IPS-20b (cell line): ENCODE measurements at regions not wholly inside any gene's neighbourhood (a gene's known extent, or its start where the extent isn't known, plus 50 kb on each side); places are given as distances from the start of the nearest gene placed in this dataset.

Experiments used
- H3K27ac ChIP-seq: one replicate; pipeline ENCODE4 v1.5.1; 2013; ENCODE audit warnings: low read length
- H3K27me3 ChIP-seq: 2 replicates; pipeline ENCODE4 v1.6.1; 2013; ENCODE audit warnings: mild to moderate bottlenecking, low read length, inconsistent platforms; ENCODE audit not compliant: insufficient read depth
- H3K36me3 ChIP-seq: 2 replicates; pipeline ENCODE4 v1.6.1; 2013; ENCODE audit warnings: low read depth, mild to moderate bottlenecking, inconsistent platforms, low read length, moderate library complexity; ENCODE audit not compliant: insufficient read depth
- H3K4me1 ChIP-seq: 2 replicates; pipeline ENCODE4 v1.6.1; 2013; ENCODE audit warnings: mild to moderate bottlenecking, control low read depth, inconsistent platforms, low read length, moderate library complexity; ENCODE audit not compliant: insufficient read depth
- H3K4me3 ChIP-seq: 2 replicates; pipeline ENCODE4 v1.5.1; 2013; ENCODE audit warnings: mild to moderate bottlenecking, low read length, inconsistent platforms
- H3K9ac ChIP-seq: 2 replicates; pipeline ENCODE4 v1.6.1; 2013; ENCODE audit warnings: low read depth, mild to moderate bottlenecking, inconsistent platforms, low read length, moderate library complexity
- H3K9me3 ChIP-seq: 2 replicates; pipeline ENCODE4 v1.6.1; 2013; ENCODE audit warnings: mild to moderate bottlenecking, low read depth, low read length, inconsistent platforms; ENCODE audit not compliant: insufficient read depth

DNA sequence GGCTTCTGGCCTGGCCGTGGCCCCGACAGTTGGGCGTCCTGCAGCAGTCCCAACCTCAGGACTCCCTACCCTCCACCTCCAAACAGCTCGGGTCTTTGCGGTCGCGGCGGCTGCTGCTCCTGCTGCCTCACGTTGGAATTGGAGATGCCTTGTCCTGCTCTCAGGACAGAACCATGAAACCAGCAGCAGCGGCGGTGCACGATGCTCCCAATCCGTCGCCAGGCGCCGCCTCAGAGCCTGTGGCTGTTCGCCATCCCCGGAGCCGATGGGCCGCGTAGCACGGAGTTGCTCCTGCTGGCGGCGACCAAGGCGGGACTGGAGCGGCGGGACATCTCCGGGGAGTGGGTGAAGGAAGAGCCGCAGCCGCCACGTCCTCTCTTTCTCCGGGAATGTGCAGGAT, 1965.9 kb downstream of the TP53TG3F start:
- Histone ChIP-seq H3K4me1 (no peaks in the 10 kb centered on the region), H3K4me3 (no peak overlapping the region), H3K36me3 (no peaks in the 10 kb centered on the region), H3K27me3 (no peaks in the 10 kb centered on the region), H3K27ac (no peak overlapping the region), H3K9ac (no peak overlapping the region), H3K9me3 (peaks cover 93% of the 10 kb centered on the region)

DNA sequence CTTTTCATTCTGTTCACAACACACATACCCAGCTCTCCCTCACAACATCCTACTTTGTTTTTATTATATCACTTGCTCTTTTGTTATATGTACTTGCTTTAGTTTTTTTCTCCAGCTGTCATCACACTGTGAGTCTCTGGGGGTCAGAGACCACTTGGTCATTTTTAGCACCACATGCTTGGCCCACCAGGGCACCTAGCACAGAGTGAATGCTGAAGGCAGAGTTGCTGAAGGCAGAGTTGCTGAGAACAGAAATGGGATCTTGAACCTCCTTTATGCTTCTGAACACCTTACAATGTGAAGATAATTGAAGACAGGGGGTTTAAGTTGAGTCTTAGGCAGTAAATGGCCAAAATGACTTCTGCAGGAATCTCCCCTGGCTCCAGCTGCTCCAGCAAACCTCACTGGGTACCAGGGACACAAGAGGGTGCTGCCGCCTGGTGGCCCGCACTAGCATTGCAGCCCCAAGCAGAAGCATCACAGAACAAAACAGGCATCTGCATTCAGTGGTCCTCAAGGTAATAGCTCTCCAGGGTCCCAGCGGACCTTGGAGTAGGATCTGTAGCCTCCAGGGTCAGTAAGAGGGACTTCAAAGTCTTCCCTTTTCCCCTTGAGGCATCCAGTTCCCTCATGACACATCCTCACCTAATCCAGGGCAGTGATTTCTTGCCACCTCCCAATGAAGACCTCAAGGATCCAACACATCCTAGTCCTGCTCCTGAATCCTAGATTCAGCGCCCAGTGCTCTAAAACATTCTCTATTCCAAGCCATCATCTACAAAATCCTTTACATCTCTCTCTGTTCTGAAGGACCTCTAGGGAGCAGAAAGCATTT, 1972.6 kb downstream of the TP53TG3F start:
- Histone ChIP-seq H3K9me3 (peaks cover 95% of the 10 kb centered on the region), H3K36me3 (no peaks in the 10 kb centered on the region), H3K4me1 (no peaks in the 10 kb centered on the region), H3K27ac (no peak overlapping the region), H3K9ac (no peak overlapping the region), H3K27me3 (no peaks in the 10 kb centered on the region), H3K4me3 (no peak overlapping the region)

DNA sequence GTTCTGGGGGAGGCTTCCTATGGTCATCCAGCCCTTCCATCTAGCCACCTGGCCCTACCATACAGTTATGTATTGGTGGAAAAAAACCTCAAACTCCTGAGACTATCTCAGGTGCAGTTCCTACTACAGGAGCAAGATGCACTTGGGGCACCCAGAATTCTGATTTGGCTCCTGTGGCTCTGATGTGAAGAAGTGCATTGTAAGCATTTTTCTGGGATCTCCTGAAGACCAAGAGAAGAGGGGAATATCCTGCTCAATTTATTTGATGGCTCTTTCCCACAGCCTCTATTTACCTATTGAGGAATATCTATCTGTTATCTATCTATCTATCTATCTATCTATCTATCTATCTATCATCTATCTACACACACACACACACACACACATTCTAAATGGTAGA, 1981.5 kb downstream of the TP53TG3F start:
- Histone ChIP-seq H3K4me1 (no peaks in the 10 kb centered on the region), H3K9me3 (peaks cover 98% of the 10 kb centered on the region), H3K4me3 (no peak overlapping the region), H3K36me3 (no peaks in the 10 kb centered on the region), H3K9ac (no peak overlapping the region), H3K27me3 (no peaks in the 10 kb centered on the region), H3K27ac (no peak overlapping the region)

DNA sequence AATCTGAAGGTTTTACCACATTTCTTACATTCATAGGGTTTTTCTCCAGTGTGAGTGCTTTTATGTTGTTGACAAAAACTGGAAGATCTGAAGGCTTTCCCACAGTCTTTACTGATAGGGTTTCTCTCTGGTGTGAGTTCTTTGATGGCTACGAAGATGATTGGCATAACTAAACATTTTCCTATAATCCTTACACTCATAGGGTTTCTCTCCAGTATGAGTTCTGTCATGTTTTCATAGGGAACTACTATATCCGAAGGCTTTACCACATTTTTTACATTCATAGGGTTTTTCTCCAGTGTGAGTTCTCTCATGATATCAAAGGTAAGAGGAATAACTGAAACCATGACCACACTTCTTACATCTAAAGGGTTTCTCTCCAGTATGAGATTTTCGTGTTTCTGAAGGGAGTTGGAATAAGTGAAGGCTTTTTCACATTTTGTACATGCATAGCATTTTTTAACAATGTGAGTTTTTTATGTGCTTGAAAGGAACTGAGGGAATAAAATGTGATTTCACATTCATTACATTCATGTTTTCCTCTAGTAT, 1987.7 kb downstream of the TP53TG3F start:
- Histone ChIP-seq H3K4me3 (peak overlapping the region; percentile 25; the same call in 1 of the 2 replicates), H3K9ac (no peak overlapping the region), H3K9me3 (peaks cover 99% of the 10 kb centered on the region), H3K4me1 (no peaks in the 10 kb centered on the region), H3K27ac (no peak overlapping the region), H3K27me3 (no peaks in the 10 kb centered on the region), H3K36me3 (no peaks in the 10 kb centered on the region)

DNA sequence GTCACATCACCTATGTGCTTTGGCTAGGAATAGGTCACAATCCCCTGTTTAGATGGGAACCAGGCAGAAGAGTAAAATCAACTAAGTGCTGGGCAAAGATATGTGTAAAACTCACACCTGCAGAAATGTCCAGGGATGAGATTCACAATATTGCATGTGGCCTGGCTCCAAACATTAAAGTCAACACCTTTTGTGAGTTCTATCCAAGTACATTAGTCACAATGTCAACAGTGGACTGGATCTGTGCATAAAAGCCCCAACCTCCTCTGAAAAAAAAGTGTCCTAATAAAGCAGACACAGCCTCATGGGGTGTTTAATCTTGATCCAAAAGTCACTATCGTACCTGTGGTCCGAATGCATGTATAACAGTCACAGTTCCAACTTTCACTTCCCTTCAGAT, 1990.3 kb downstream of the TP53TG3F start:
- Histone ChIP-seq H3K27ac (no peak overlapping the region), H3K9ac (no peak overlapping the region), H3K4me3 (0 out of 2 replicates have a peak overlapping the region, but pooled peaks have one; percentile 5), H3K27me3 (no peaks in the 10 kb centered on the region), H3K4me1 (no peaks in the 10 kb centered on the region), H3K36me3 (no peaks in the 10 kb centered on the region), H3K9me3 (peaks cover 99% of the 10 kb centered on the region)

DNA sequence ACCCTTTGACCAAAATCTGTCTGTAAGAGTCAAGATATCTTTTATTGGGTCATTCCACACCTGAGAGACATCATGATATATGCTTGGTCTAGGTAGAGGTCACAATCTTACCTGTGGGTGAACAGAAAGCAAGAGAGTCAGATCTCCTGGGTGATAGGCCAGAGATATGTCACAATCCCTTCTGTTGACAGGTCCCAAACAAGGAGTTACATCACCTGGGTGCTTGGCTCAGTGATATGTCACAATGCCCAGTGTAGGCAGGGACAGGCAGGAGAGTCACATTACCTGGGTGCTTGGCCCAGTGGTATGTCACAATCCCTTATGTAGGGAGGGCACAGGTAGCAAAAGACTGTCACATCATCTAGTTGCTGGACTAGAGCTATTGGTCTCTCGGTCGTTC, 1991.2 kb downstream of the TP53TG3F start:
- no peak overlapping the region for H3K9ac ChIP-seq
- H3K9me3 ChIP-seq, result peaks cover 99% of the 10 kb centered on the region
- no peaks in the 10 kb centered on the region for H3K36me3 ChIP-seq
- H3K4me3 ChIP-seq, result no peak overlapping the region
- no peaks in the 10 kb centered on the region for H3K4me1 ChIP-seq
- no peaks in the 10 kb centered on the region for H3K27me3 ChIP-seq
- H3K27ac ChIP-seq, result no peak overlapping the region

DNA sequence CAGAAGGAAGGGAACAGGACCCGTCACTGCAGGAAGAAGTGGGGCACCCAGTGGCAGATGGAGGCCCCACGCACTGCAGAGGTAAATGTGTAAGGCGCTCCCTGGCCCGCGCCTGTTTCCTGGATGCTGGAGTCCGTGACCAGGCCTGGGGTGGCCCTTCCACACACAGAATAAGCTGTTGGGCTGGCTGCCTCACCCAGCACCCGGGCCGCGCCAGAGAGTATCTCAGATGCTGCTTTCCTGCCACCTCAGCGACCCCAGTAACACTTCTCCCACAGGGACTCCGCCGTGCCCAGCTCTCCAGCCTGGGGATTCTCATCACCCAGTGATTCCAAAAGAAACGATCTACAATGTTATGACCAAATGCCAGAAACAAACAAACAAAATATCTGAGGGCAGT, 1993.1 kb downstream of the TP53TG3F start:
- Histone ChIP-seq H3K4me1 (no peaks in the 10 kb centered on the region), H3K36me3 (no peaks in the 10 kb centered on the region), H3K9ac (no peak overlapping the region), H3K27ac (no peak overlapping the region), H3K9me3 (peaks cover 99% of the 10 kb centered on the region), H3K4me3 (no peak overlapping the region), H3K27me3 (no peaks in the 10 kb centered on the region)

DNA sequence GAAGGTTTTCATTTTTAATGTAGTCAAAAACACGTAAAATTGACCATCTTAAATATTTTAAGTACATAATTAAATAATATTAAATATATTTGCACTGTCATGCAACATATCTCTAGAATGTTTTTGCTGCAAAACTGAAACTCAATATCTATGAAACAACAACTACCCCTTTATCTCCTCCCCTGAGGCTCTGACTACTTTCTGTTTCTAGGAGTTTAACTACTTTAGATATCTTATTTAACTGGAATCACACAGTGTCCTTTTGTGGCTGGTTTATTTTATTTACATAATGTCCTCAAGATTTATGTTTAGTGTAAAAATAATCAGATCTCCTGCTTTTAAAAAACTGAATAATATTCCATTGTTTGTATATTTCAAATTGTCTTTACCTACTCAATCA, 2003.9 kb downstream of the TP53TG3F start:
- Histone ChIP-seq H3K27ac (no peak overlapping the region), H3K9ac (no peak overlapping the region), H3K27me3 (no peaks in the 10 kb centered on the region), H3K36me3 (no peaks in the 10 kb centered on the region), H3K4me1 (no peaks in the 10 kb centered on the region), H3K4me3 (no peak overlapping the region), H3K9me3 (peaks cover 88% of the 10 kb centered on the region)

DNA sequence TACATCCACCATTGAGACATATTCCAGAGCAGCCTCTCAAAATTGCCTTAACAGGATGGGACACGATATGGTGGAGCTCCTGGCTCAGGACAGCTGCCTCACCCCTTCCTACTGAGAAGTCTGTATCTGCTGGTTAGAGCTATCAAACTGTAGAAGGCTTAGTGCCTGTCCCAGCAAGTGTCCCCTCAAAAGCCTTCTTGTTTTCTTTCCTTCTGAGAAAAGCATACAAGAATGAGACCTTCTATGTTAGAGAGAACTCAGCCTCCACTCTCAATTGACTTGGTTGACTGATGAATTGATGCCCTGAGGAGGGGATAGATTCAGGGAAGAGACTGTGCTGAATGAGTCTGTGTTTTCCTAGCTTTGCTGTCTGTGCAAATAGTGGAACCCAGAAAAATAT, 2020.9 kb downstream of the TP53TG3F start:
- Histone ChIP-seq H3K9me3 (peaks cover 85% of the 10 kb centered on the region), H3K36me3 (no peaks in the 10 kb centered on the region), H3K27ac (no peak overlapping the region), H3K4me1 (no peaks in the 10 kb centered on the region), H3K27me3 (no peaks in the 10 kb centered on the region), H3K9ac (no peak overlapping the region), H3K4me3 (no peak overlapping the region)

DNA sequence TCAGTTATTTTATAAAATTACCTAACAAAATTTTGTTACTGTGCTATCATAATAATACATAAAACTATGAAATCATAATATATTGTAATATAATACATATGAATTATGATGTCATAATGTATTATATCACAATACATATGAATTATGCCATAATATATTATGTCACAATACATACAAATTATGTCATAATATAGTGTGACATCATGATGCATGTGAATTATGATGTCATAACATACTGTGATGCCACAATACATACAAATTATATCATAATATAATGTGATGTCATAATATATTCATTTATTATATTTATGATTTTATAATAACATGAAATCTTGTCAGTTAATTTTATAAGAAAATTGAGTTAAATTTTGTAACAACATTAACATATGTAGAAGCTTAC, 2021.6 kb downstream of the TP53TG3F start:
- no peak overlapping the region for H3K9ac ChIP-seq
- H3K27ac ChIP-seq, result no peak overlapping the region
- peaks cover 85% of the 10 kb centered on the region for H3K9me3 ChIP-seq
- H3K27me3 ChIP-seq, result no peaks in the 10 kb centered on the region
- no peaks in the 10 kb centered on the region for H3K36me3 ChIP-seq
- no peak overlapping the region; the same call in 1 of the 2 replicates for H3K4me3 ChIP-seq
- no peaks in the 10 kb centered on the region for H3K4me1 ChIP-seq

DNA sequence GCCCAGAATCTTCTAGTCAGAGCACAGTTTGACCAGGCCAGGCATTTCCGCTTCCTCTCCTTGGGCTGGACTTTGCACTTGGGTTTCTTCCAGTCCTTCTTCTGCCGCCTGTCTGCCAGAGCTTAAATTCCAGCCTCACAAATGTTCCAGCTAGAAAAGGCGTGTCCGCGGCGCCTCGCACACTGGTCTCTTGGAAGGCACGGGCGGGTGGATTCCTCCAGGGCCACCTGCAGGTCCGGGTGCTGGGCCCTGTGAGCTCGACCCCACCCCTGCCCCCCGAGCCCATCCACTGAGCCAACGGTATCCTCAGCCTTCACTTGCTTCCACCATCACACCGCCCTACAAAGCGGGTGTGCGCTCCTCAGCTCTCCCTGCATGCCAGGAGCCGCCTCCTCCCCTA, 2026.5 kb downstream of the TP53TG3F start:
- Histone ChIP-seq H3K4me1 (no peaks in the 10 kb centered on the region), H3K36me3 (no peaks in the 10 kb centered on the region), H3K9me3 (peaks cover 90% of the 10 kb centered on the region), H3K9ac (no peak overlapping the region), H3K27ac (no peak overlapping the region), H3K27me3 (no peaks in the 10 kb centered on the region), H3K4me3 (no peak overlapping the region)

DNA sequence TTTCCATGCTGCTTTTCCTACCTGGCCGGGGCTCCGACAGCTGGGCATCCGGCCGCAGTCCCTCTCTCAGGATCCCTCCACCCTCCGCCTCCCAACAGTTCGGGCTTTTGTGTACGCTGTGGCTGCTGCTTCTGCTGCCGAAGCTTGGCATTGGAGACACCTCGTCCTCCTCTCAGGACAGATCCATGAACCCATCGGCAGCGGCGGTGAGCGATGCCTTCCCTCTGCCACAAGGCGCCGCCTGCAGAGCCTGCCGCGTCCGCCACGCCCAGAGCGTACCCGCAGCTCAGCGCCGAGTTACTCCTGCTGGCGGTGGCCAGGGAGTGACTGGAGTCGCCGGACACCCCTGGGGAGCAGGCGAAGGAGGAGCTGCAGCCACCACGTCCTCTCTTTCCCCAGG, 2032.8 kb downstream of the TP53TG3F start:
- Histone ChIP-seq H3K4me1 (no peaks in the 10 kb centered on the region), H3K9ac (no peak overlapping the region), H3K9me3 (peaks cover 93% of the 10 kb centered on the region), H3K4me3 (no peak overlapping the region), H3K36me3 (no peaks in the 10 kb centered on the region), H3K27me3 (no peaks in the 10 kb centered on the region), H3K27ac (no peak overlapping the region)
